IPS-20b (cell line): ENCODE measurements at regions not wholly inside any gene's neighbourhood (a gene's known extent, or its start where the extent isn't known, plus 50 kb on each side); places are given as distances from the start of the nearest gene placed in this dataset.

Source experiments
- H3K27ac ChIP-seq: one replicate; pipeline ENCODE4 v1.5.1; 2013; ENCODE audit warnings: low read length
- H3K27me3 ChIP-seq: 2 replicates; pipeline ENCODE4 v1.6.1; 2013; ENCODE audit warnings: mild to moderate bottlenecking, low read length, inconsistent platforms; ENCODE audit not compliant: insufficient read depth
- H3K36me3 ChIP-seq: 2 replicates; pipeline ENCODE4 v1.6.1; 2013; ENCODE audit warnings: low read depth, mild to moderate bottlenecking, inconsistent platforms, low read length, moderate library complexity; ENCODE audit not compliant: insufficient read depth
- H3K4me1 ChIP-seq: 2 replicates; pipeline ENCODE4 v1.6.1; 2013; ENCODE audit warnings: mild to moderate bottlenecking, control low read depth, inconsistent platforms, low read length, moderate library complexity; ENCODE audit not compliant: insufficient read depth
- H3K4me3 ChIP-seq: 2 replicates; pipeline ENCODE4 v1.5.1; 2013; ENCODE audit warnings: mild to moderate bottlenecking, low read length, inconsistent platforms
- H3K9ac ChIP-seq: 2 replicates; pipeline ENCODE4 v1.6.1; 2013; ENCODE audit warnings: low read depth, mild to moderate bottlenecking, inconsistent platforms, low read length, moderate library complexity
- H3K9me3 ChIP-seq: 2 replicates; pipeline ENCODE4 v1.6.1; 2013; ENCODE audit warnings: mild to moderate bottlenecking, low read depth, low read length, inconsistent platforms; ENCODE audit not compliant: insufficient read depth

DNA sequence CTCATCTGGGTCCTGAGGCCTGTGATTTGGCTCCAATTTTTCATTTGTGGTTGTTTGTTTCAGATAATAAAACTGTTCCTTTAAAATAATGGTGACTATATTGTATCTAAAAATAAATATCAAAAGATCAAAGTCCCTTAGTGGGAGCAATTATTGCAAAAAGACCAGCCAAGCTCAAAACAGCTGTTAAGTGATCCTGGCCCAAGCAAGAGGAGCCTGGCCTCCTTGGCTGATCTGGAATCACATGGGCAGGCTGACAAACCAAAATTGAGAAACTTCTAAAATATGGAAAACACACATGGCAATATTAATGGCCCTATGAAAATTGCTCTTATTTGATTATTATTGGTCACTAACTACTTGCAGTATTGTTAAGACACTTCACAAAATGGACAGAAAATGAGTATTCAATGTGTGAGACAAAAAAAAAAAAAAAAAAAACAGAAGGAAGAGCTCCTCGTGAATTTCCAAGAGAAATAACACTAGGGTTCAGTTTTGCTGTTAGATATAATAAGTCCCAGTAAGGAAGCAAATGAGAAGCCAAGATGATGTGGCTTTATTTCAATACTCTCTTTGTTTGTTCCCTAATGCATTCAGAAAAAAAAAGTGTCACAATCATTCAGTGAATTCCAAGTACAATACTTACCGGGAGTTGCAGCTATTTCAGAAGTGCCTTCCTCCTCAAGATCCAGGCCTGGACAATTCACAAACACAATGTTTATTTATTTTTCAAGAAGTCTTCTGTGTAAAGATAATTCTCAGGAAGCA, 105.1 kb downstream of the SEC16B start:
- no peaks in the 10 kb centered on the region for H3K27me3 ChIP-seq
- H3K4me3 ChIP-seq = no peak overlapping the region
- H3K27ac ChIP-seq = no peak overlapping the region
- no peaks in the 10 kb centered on the region for H3K4me1 ChIP-seq
- H3K9me3 ChIP-seq = no peaks in the 10 kb centered on the region
- no peak overlapping the region for H3K9ac ChIP-seq
- no peaks in the 10 kb centered on the region for H3K36me3 ChIP-seq

DNA sequence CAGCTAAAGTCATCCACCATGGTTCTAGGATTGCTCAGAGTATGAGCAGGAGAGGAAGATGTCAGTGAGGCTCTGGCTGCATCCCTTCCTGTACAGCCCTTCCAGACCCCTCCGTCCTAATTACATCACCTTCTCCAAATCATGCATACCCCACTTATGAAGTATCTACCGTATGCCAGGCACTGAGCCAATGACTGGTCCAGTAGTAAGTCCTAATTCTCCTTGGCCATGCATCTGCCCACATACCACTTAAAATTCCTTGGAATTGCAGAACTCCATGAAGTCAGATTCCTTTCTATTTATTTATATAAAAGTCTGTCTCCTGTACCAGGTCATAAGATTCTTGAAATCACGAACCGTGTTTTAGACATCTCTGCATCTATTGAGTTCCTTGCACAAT, 106.1 kb downstream of the SEC16B start:
- H3K9ac ChIP-seq = no peak overlapping the region
- H3K4me3 ChIP-seq = no peak overlapping the region
- H3K27me3 ChIP-seq = no peaks in the 10 kb centered on the region
- no peaks in the 10 kb centered on the region for H3K9me3 ChIP-seq
- H3K27ac ChIP-seq = no peak overlapping the region
- no peaks in the 10 kb centered on the region for H3K4me1 ChIP-seq
- H3K36me3 ChIP-seq = no peaks in the 10 kb centered on the region

GRCh38 chr1:177862916-177863315, 106.9 kb downstream of the SEC16B start:
- H3K4me3 ChIP-seq = no peak overlapping the region
- no peaks in the 10 kb centered on the region for H3K9me3 ChIP-seq
- no peaks in the 10 kb centered on the region for H3K4me1 ChIP-seq
- H3K9ac ChIP-seq = no peak overlapping the region
- no peaks in the 10 kb centered on the region for H3K36me3 ChIP-seq
- H3K27me3 ChIP-seq = no peaks in the 10 kb centered on the region
- no peak overlapping the region for H3K27ac ChIP-seq

GRCh38 chr1:177859572-177859971, 110.3 kb downstream of the SEC16B start:
- Histone ChIP-seq H3K36me3 (no peaks in the 10 kb centered on the region), H3K27ac (no peak overlapping the region), H3K4me3 (no peak overlapping the region), H3K9me3 (no peaks in the 10 kb centered on the region), H3K27me3 (no peaks in the 10 kb centered on the region), H3K9ac (no peak overlapping the region), H3K4me1 (no peaks in the 10 kb centered on the region)

GRCh38 chr1:177858332-177858821, 111.5 kb downstream of the SEC16B start:
- H3K9me3 ChIP-seq = no peaks in the 10 kb centered on the region
- H3K36me3 ChIP-seq = no peaks in the 10 kb centered on the region
- no peak overlapping the region for H3K9ac ChIP-seq
- H3K27me3 ChIP-seq = no peaks in the 10 kb centered on the region
- no peak overlapping the region for H3K27ac ChIP-seq
- no peaks in the 10 kb centered on the region for H3K4me1 ChIP-seq
- H3K4me3 ChIP-seq = no peak overlapping the region

DNA sequence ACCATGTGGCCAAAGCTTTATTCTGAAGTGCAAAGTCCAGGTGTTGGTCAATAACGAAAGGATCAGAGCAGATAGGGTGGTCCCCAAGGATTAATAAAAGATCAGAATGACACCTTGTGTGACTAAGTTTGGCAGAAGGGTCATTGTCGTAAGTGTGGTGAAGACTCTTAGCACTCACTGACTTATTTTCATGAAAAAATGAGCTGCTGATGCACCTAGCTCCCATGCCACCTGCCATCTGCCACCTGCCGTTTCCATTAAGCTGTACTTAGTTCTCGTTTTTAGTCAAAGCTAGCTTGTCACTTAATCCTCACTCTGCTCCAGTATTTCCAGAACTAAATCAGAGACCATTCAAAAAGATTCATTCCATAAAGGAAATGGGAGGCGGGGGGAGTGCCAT, 112.6 kb downstream of the SEC16B start:
- no peaks in the 10 kb centered on the region for H3K27me3 ChIP-seq
- H3K4me3 ChIP-seq = no peak overlapping the region
- H3K4me1 ChIP-seq = no peaks in the 10 kb centered on the region
- no peaks in the 10 kb centered on the region for H3K36me3 ChIP-seq
- H3K9me3 ChIP-seq = no peaks in the 10 kb centered on the region
- H3K9ac ChIP-seq = no peak overlapping the region
- H3K27ac ChIP-seq = no peak overlapping the region

DNA sequence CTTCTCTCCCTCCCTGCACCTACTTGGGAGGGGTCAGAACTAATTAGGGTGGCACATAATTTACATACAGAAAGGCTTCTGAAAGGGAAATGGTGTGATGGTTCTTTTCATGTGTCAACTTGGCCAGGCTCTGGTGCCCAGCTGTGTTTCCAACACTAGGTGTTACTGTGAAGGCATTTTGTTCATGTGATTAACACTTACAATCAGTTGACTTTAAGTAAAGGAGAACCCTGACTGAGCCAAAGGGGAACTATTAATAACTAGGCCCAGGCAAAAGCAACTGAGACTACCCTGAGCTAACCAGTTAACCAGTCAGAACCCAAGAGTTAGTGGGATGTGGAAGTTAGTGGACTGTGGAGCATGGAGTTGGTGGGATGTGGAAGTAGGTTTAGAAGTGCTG, 114.9 kb downstream of the SEC16B start:
- no peaks in the 10 kb centered on the region for H3K27me3 ChIP-seq
- H3K9me3 ChIP-seq = no peaks in the 10 kb centered on the region
- H3K4me1 ChIP-seq = no peaks in the 10 kb centered on the region
- H3K27ac ChIP-seq = no peak overlapping the region
- no peak overlapping the region for H3K4me3 ChIP-seq
- no peak overlapping the region for H3K9ac ChIP-seq
- no peaks in the 10 kb centered on the region for H3K36me3 ChIP-seq

DNA sequence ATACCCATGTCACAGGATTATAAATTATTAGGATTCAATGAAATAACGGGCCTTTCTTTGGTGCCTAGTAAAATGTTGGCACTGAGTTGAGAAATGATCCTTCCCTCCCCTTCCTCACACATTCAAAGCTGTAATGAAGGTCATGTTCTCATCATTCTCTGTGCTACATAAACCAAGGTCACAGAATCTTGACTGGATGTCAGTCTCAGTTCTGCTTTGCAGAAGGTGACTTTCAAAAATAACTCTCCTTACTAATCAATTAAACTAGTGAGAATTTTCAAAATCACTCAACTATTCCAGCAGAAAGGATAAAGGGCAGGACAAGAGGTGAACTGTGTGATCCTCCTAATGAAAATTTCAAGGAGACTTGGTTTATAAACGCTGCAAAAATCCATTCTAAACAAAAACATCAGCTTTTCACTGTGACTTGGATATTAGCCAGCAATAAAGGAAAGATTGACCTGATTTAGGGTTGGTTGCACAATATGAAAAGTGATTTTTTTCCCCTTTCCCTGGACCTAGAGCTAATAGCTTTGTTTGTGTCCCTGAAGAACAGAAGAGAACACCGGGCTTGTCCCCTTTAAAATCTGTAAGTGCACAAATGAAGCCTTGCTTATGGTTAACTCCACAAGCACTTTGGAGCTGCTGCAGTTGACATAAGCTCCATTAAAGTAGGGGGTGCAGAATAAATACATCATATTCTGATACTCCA, 120.1 kb downstream of the SEC16B start:
- Histone ChIP-seq H3K36me3 (no peaks in the 10 kb centered on the region), H3K27me3 (no peaks in the 10 kb centered on the region), H3K27ac (no peak overlapping the region), H3K9ac (no peak overlapping the region), H3K4me1 (no peaks in the 10 kb centered on the region), H3K4me3 (no peak overlapping the region), H3K9me3 (no peaks in the 10 kb centered on the region)

- Histone ChIP-seq H3K27me3 (no peaks in the 10 kb centered on the region), H3K27ac (no peak overlapping the region), H3K4me3 (no peak overlapping the region), H3K4me1 (no peaks in the 10 kb centered on the region), H3K9me3 (no peaks in the 10 kb centered on the region), H3K9ac (no peak overlapping the region), H3K36me3 (no peaks in the 10 kb centered on the region)
Observed at GRCh38 chr1:177849130-177849529, 120.7 kb downstream of the SEC16B start.

DNA sequence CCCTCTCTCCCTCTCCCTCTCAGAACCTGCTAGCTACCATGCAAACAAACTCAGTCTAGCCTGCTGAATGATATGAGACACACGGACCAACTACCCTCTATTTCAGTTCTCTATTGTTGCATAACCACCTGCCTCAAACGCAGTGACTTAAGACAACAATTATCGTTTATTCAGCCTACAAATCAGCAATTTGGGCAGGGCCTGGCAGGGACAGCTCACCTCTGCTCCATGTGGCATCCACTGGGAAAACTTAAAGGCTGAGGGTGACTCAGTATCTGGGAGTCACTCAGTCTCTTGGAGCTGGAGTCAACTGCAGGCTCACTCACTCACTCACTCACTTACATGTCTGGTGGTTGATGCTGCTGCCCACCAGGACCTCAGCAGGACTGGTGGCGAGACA, 121.3 kb downstream of the SEC16B start:
- Histone ChIP-seq H3K27me3 (no peaks in the 10 kb centered on the region), H3K36me3 (no peaks in the 10 kb centered on the region), H3K9ac (no peak overlapping the region), H3K27ac (no peak overlapping the region), H3K4me3 (no peak overlapping the region), H3K4me1 (no peaks in the 10 kb centered on the region), H3K9me3 (no peaks in the 10 kb centered on the region)

GRCh38 chr1:177847843-177848242, 122.0 kb downstream of the SEC16B start:
- H3K9me3 ChIP-seq = no peaks in the 10 kb centered on the region
- H3K27me3 ChIP-seq = no peaks in the 10 kb centered on the region
- H3K9ac ChIP-seq = no peak overlapping the region
- no peak overlapping the region for H3K4me3 ChIP-seq
- no peaks in the 10 kb centered on the region for H3K36me3 ChIP-seq
- no peaks in the 10 kb centered on the region for H3K4me1 ChIP-seq
- no peak overlapping the region for H3K27ac ChIP-seq

DNA sequence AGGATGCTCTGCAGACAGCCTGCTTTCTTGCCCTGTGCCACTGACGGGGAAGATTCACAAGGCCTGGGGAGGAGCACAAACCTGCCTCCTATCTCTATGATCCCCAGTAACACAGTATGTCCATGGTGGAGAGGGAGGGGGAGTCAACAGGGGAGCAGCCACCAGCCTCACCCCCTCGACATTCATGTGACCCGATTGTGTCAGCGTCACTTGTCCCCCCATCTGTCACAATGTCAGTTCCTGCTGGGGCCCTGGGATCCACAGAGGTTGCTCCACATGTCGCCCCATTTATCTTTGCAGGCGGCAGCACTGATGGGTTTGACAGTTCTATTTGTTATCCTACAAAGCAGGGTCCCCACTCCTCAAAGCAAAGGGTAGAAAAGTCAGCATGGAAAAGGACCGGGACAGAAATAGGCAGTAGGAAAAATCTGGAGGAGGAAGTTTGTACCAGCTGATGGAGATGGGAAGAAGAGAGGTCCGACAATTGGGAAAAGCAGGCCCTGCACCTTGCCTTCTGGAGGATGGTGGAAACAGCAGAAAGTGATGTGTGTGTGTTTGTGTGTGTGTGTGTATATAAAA, 130.9 kb downstream of the SEC16B start:
- Histone ChIP-seq H3K27me3 (no peaks in the 10 kb centered on the region), H3K4me1 (0 out of 2 replicates have a peak, but pooled peaks cover 2% of the 10 kb centered on the region), H3K9me3 (no peaks in the 10 kb centered on the region), H3K9ac (no peak overlapping the region), H3K27ac (no peak overlapping the region), H3K36me3 (no peaks in the 10 kb centered on the region), H3K4me3 (no peak overlapping the region)
